A549 (cell line): ENCODE measurements at regions not wholly inside any gene's neighbourhood (a gene's known extent, or its start where the extent isn't known, plus 50 kb on each side); places are given as distances from the start of the nearest gene placed in this dataset.

ENCODE experiments used
- CHD2 ChIP-seq: fragments of 150-350 bp; IDR thresholded peaks from 2 replicates; pipeline ENCODE4 v1.6.1; 2014; ENCODE audit warnings: low read length; ENCODE audit not compliant: partially characterized antibody
- CTCF ChIP-seq: fragments of >200 bp; sonication (Bioruptor Twin); formaldehyde crosslinking; IDR thresholded peaks from 3 replicates; pipeline ENCODE4 v1.5.1; 2016
- HOXA7 ChIP-seq: fragments of 250-450 bp; sonication (Bioruptor Pico); IDR thresholded peaks from 2 replicates; pipeline ENCODE4 v1.5.0; 2020; ENCODE audit warnings: mild to moderate bottlenecking, moderate library complexity
- MAFK ChIP-seq: fragments of 450-650 bp; IDR thresholded peaks from 2 replicates; pipeline ENCODE4 v1.6.1; 2014; ENCODE audit not compliant: partially characterized antibody
- PHF8 ChIP-seq: fragments of 200-600 bp; sonication (generic); IDR thresholded peaks from 2 replicates; pipeline ENCODE4 v1.6.1; 2016; ENCODE audit warnings: low read depth, mild to moderate bottlenecking, antibody characterized with exemption, moderate library complexity, borderline replicate concordance
- TF ChIP-seq, protein P1 (sequence below): IDR thresholded peaks from 2 replicates; pipeline ENCODE4 v1.6.1; 2012
- TF ChIP-seq, protein P2 (sequence below): fragments of >200 bp; sonication (Bioruptor Twin); formaldehyde crosslinking; IDR thresholded peaks from 3 replicates; pipeline ENCODE4 v1.6.1; 2016

DNA sequence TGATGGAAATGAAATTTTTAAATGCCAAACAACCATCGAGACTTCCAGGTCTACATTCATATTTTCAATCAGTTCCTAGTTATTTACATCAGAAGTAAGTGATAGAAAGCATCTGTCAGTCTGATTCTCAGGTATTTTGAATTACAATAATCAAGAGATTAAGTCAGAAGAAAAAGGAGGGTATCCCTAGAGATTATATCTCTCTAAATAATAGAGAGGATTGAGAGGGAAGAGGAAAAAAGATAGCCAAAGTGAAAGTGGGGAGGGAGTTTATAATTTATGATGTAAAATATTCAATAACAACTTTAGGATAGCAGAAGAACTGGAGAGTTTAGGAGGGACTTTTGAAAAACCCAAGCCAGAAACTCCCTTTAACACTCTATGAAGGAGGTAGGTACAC is 400.2 kb downstream of the EFNA5 start:
- no peak for TF ChIP-seq PHF8
- TF ChIP-seq, protein P1, sequence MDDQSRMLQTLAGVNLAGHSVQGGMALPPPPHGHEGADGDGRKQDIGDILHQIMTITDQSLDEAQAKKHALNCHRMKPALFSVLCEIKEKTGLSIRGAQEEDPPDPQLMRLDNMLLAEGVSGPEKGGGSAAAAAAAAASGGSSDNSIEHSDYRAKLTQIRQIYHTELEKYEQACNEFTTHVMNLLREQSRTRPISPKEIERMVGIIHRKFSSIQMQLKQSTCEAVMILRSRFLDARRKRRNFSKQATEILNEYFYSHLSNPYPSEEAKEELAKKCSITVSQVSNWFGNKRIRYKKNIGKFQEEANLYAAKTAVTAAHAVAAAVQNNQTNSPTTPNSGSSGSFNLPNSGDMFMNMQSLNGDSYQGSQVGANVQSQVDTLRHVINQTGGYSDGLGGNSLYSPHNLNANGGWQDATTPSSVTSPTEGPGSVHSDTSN: no peak
- TF ChIP-seq MAFK: no peak
- TF ChIP-seq CTCF: no peak
- TF ChIP-seq, protein P2, sequence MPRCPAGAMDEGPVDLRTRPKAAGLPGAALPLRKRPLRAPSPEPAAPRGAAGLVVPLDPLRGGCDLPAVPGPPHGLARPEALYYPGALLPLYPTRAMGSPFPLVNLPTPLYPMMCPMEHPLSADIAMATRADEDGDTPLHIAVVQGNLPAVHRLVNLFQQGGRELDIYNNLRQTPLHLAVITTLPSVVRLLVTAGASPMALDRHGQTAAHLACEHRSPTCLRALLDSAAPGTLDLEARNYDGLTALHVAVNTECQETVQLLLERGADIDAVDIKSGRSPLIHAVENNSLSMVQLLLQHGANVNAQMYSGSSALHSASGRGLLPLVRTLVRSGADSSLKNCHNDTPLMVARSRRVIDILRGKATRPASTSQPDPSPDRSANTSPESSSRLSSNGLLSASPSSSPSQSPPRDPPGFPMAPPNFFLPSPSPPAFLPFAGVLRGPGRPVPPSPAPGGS: no peak
- no peak for TF ChIP-seq CHD2
- TF ChIP-seq HOXA7: no peak
